WTC11 (cell line): ENCODE measurements at regions not wholly inside any gene's neighbourhood (a gene's known extent, or its start where the extent isn't known, plus 50 kb on each side); places are given as distances from the start of the nearest gene placed in this dataset.

Experiments used
- ATF3 ChIP-seq: sonication (generic); formaldehyde crosslinking; conservative IDR thresholded peaks from 2 replicates; pipeline ENCODE4 v1.8.1; 2022; ENCODE audit warnings: mild to moderate bottlenecking, missing genetic modification reagents
- FOXP4 ChIP-seq: sonication (generic); formaldehyde crosslinking; IDR thresholded peaks from 2 replicates; pipeline ENCODE4 v1.8.0; 2022; ENCODE audit warnings: mild to moderate bottlenecking, missing genetic modification reagents
- IRF1 ChIP-seq: sonication (generic); formaldehyde crosslinking; IDR thresholded peaks from 2 replicates; pipeline ENCODE4 v1.8.0; 2023; ENCODE audit warnings: missing genetic modification reagents
- NFE2L1 ChIP-seq: sonication (generic); formaldehyde crosslinking; IDR thresholded peaks from 2 replicates; pipeline ENCODE4 v1.8.1; 2023; ENCODE audit warnings: missing genetic modification reagents

GRCh38 chr9:87223392-87224246 lies 274.0 kb upstream of the DAPK1 start:
- TF ChIP-seq FOXP4 (CRISPR knock-in tag) (no peak), ATF3 (CRISPR knock-in tag) (no peak), NFE2L1 (CRISPR knock-in tag) (no peak), IRF1 (CRISPR knock-in tag) (no peak)
